GM12875 (cell line): ENCODE measurements at regions not wholly inside any gene's neighbourhood (a gene's known extent, or its start where the extent isn't known, plus 50 kb on each side); places are given as distances from the start of the nearest gene placed in this dataset.

ENCODE experiments used
- H3K4me3 ChIP-seq: one replicate; pipeline ENCODE4 v1.5.1; 2011; ENCODE audit warnings: low read depth, low read length, control low read depth
- CTCF ChIP-seq: IDR thresholded peaks from 2 replicates; pipeline ENCODE4 v1.5.1; 2011; ENCODE audit warnings: low read depth, mild to moderate bottlenecking, control low read depth, inconsistent platforms, low read length, moderate library complexity, borderline replicate concordance; ENCODE audit not compliant: insufficient read depth

GRCh38 chr5:119742311-119742710 is 113.0 kb downstream of the FAM170A start:
- no peak for TF ChIP-seq CTCF
- no peak overlapping the region for H3K4me3 ChIP-seq

- H3K4me3 ChIP-seq = no peak overlapping the region
- peak; percentile 56; the same call in 1 of the 2 replicates for TF ChIP-seq CTCF
Observed at GRCh38 chr5:119743927-119744326, 114.6 kb downstream of the FAM170A start.

- no peak overlapping the region for H3K4me3 ChIP-seq
- no peak for TF ChIP-seq CTCF
Observed at GRCh38 chr5:119745976-119746375, 116.6 kb downstream of the FAM170A start.

GRCh38 chr5:119746984-119747383 is 117.6 kb downstream of the FAM170A start:
- H3K4me3 ChIP-seq = no peak overlapping the region
- no peak for TF ChIP-seq CTCF

- no peak for TF ChIP-seq CTCF
- no peak overlapping the region for H3K4me3 ChIP-seq
Observed at GRCh38 chr5:119750887-119751733, 121.8 kb downstream of the FAM170A start.

- H3K4me3 ChIP-seq = no peak overlapping the region
- TF ChIP-seq CTCF = no peak
Observed at GRCh38 chr5:119751734-119752094, 122.4 kb downstream of the FAM170A start.
